GM23338 (cell line): ENCODE measurements at regions not wholly inside any gene's neighbourhood (a gene's known extent, or its start where the extent isn't known, plus 50 kb on each side); places are given as distances from the start of the nearest gene placed in this dataset.

Experiments used
- CREB1 ChIP-seq: fragments of 250-450 bp; sonication (Bioruptor Pico); IDR thresholded peaks from 2 replicates; pipeline ENCODE4 v1.5.0; 2020; ENCODE audit warnings: low read depth, mild to moderate bottlenecking, moderate library complexity
- CTCF ChIP-seq, 2 experiments: fragments of 200-600 bp in 1 of 2; sonication (generic) in 1 of 2; conservative IDR thresholded peaks; 2 replicates each; pipeline versions ENCODE4 v1.5.1 to v1.6.1; 2016 to 2017; ENCODE audit warnings: antibody characterized with exemption in 2 of 2, low read depth in 2 of 2, mild to moderate bottlenecking in 2 of 2, moderate library complexity in 1 of 2
- ETS1 ChIP-seq: IDR thresholded peaks from 2 replicates; pipeline ENCODE4 v1.6.1; 2016; ENCODE audit warnings: antibody characterized with exemption
- EZH2 ChIP-seq: fragments of 200-600 bp; sonication (generic); IDR thresholded peaks from one replicate; pipeline ENCODE4 v1.8.0; 2017; ENCODE audit warnings: antibody characterized with exemption, mild to moderate bottlenecking, low read depth; ENCODE audit not compliant: unreplicated experiment
- EZH2phosphoT487 ChIP-seq: fragments of 200-600 bp; sonication (generic); IDR thresholded peaks from one replicate; pipeline ENCODE4 v1.8.1; 2018; ENCODE audit warnings: antibody characterized with exemption; ENCODE audit not compliant: unreplicated experiment
- JUNB ChIP-seq: IDR thresholded peaks from one replicate; pipeline ENCODE4 v1.6.1; 2016; ENCODE audit warnings: antibody characterized with exemption; ENCODE audit not compliant: unreplicated experiment
- NANOG ChIP-seq: IDR thresholded peaks from 2 replicates; pipeline ENCODE4 v1.6.1; 2016; ENCODE audit warnings: antibody characterized with exemption, borderline replicate concordance
- POLR2AphosphoS5 ChIP-seq: IDR thresholded peaks from 2 replicates; pipeline ENCODE4 v1.6.1; 2016; ENCODE audit warnings: antibody characterized with exemption, low read depth
- REST ChIP-seq: IDR thresholded peaks from one replicate; pipeline ENCODE4 v1.6.1; 2018; ENCODE audit warnings: antibody characterized with exemption; ENCODE audit not compliant: unreplicated experiment
- STAT1 ChIP-seq: IDR thresholded peaks from one replicate; pipeline ENCODE4 v1.6.1; 2016; ENCODE audit warnings: antibody characterized with exemption; ENCODE audit not compliant: unreplicated experiment
- ZNF114 ChIP-seq: fragments of 250-450 bp; sonication (Bioruptor Pico); IDR thresholded peaks from 2 replicates; pipeline ENCODE4 v1.5.0; 2020; ENCODE audit warnings: mild to moderate bottlenecking, moderate library complexity
- ZNF462 ChIP-seq: fragments of 250-450 bp; sonication (Bioruptor Pico); IDR thresholded peaks from 2 replicates; pipeline ENCODE4 v1.5.0; 2020; ENCODE audit warnings: mild to moderate bottlenecking, moderate library complexity

- TF ChIP-seq EZH2phosphoT487 (no peak), CTCF (conservative IDR thresholded peaks at IDR 0.05; ENCODE audit: low read depth in 2 of 2) (no peak), REST (no peak), POLR2AphosphoS5 (no peak), CREB1 (CRISPR knock-in tag) (no peak), EZH2 (no peak), ETS1 (no peak), JUNB (no peak), STAT1 (no peak), ZNF114 (CRISPR knock-in tag) (no peak), ZNF462 (CRISPR knock-in tag) (no peak), NANOG (no peak)
Measured at GRCh38 chr4:187479511-187479910, 516.1 kb upstream of the ZFP42 start.
